Inflammatory macrophage treated with lipopolysaccharide for 4 hours (primary cell): ENCODE measurements at regions not wholly inside any gene's neighbourhood (a gene's known extent, or its start where the extent isn't known, plus 50 kb on each side); places are given as distances from the start of the nearest gene placed in this dataset.
"Not testable (repeated sequence)": the region's sequence is repeated elsewhere in the genome, so short reads cannot be mapped to it uniquely, and the experiment has no call there.

ENCODE experiments used
- DNase-seq: peaks from one replicate; pipeline ENCODE4 v3.0.0-alpha.2; 2020

- no peak for DNase-seq
Measured at GRCh38 chr15:69660114-69660513, 207.5 kb downstream of the RPLP1 start.

GRCh38 chr15:69660658-69661405, 208.2 kb downstream of the RPLP1 start:
- peak; percentile 74 for DNase-seq

GRCh38 chr15:69661446-69661845, 208.8 kb downstream of the RPLP1 start:
- no peak for DNase-seq

GRCh38 chr15:69661871-69662644, 209.4 kb downstream of the RPLP1 start:
- DNase-seq, result peak; percentile 60

GRCh38 chr15:69662645-69663000, 210.0 kb downstream of the RPLP1 start:
- no peak for DNase-seq

GRCh38 chr15:69663441-69663840, 210.8 kb downstream of the RPLP1 start:
- DNase-seq, result no peak

GRCh38 chr15:69663982-69664381, 211.4 kb downstream of the RPLP1 start:
- DNase-seq, result no peak

- no peak for DNase-seq
Measured at GRCh38 chr15:69664572-69665571, 212.3 kb downstream of the RPLP1 start.

- DNase-seq, result no peak
Measured at GRCh38 chr15:69665641-69666111, 213.1 kb downstream of the RPLP1 start.

- peak; percentile 84 for DNase-seq
Measured at GRCh38 chr15:69666441-69666882, 213.8 kb downstream of the RPLP1 start.

- peak; percentile 83 for DNase-seq
Measured at GRCh38 chr15:69666921-69667811, 214.5 kb downstream of the RPLP1 start.

- no peak for DNase-seq
Measured at GRCh38 chr15:69668039-69668705, 215.6 kb downstream of the RPLP1 start.

- DNase-seq, result no peak
Measured at GRCh38 chr15:69668963-69669362, 216.3 kb downstream of the RPLP1 start.

- peak; percentile 22 for DNase-seq
Measured at GRCh38 chr15:69669446-69669845, 216.8 kb downstream of the RPLP1 start.

- no peak for DNase-seq
Measured at GRCh38 chr15:69673291-69673881, 220.8 kb downstream of the RPLP1 start.

GRCh38 chr15:69675731-69676130, 223.1 kb downstream of the RPLP1 start:
- no peak for DNase-seq

- peak; percentile 46 for DNase-seq
Measured at GRCh38 chr15:69677403-69677802, 224.8 kb downstream of the RPLP1 start.

GRCh38 chr15:69679623-69680228, 227.1 kb downstream of the RPLP1 start:
- DNase-seq, result no peak

GRCh38 chr15:69684823-69685222, 232.2 kb downstream of the RPLP1 start:
- DNase-seq, result not testable (repeated sequence)
